ENCODE measurements at regions not wholly inside any gene's neighbourhood (a gene's known extent, or its start where the extent isn't known, plus 50 kb on each side); places are given as distances from the start of the nearest gene placed in this dataset.

- no peaks in the 10 kb centered on the region for H3K9me3 ChIP-seq (ENCODE audit: insufficient read depth, low read length, severe bottlenecking)
- H4K20me1 ChIP-seq (ENCODE audit: insufficient read depth, low read length), result no peaks in the 10 kb centered on the region
- H3K27ac ChIP-seq (ENCODE audit: low read length), result no peak overlapping the region
- H3K27me3 ChIP-seq (ENCODE audit: insufficient read depth, low read length, poor library complexity), result no peaks in the 10 kb centered on the region
- no peak overlapping the region for H3K4me3 ChIP-seq (ENCODE audit: low read depth in 1 of 2, low read length in 2 of 2)
- no peak overlapping the region for H3K4me2 ChIP-seq (ENCODE audit: insufficient read depth, low read length)
- no peak for TF ChIP-seq EZH2 (IDR thresholded peaks at IDR 0.05; ENCODE audit: borderline replicate concordance, low read depth, low read length, severe bottlenecking)
- no peak for TF ChIP-seq CTCF (IDR thresholded peaks at IDR 0.05; ENCODE audit: borderline replicate concordance, extremely low read depth, low read length, poor library complexity, severe bottlenecking)
- DNase-seq (no peak), ATAC-seq (ENCODE audit: insufficient read depth, low read depth) (no peak)
- H3K9ac ChIP-seq (ENCODE audit: low read depth, low read length), result no peak overlapping the region
- no peaks in the 10 kb centered on the region for H3K79me2 ChIP-seq (ENCODE audit: insufficient read depth, low read length)
- H3K36me3 ChIP-seq (ENCODE audit: insufficient read depth, low read length), result no peaks in the 10 kb centered on the region
- no peaks in the 10 kb centered on the region; the same call in 1 of the 2 replicates for H3K4me1 ChIP-seq (ENCODE audit: insufficient read depth, low read length)
- H2AFZ ChIP-seq (ENCODE audit: low read depth, low read length), result no peak overlapping the region
These were observed 348.3 kb upstream of the SOX11 start for GRCh38 chr2:5343785-5344335.

- DNase-seq (no peak), ATAC-seq (ENCODE audit: insufficient read depth, low read depth) (no peak)
- Histone ChIP-seq H3K36me3 (ENCODE audit: insufficient read depth, low read length) (no peaks in the 10 kb centered on the region), H3K9ac (ENCODE audit: low read depth, low read length) (no peak overlapping the region), H3K9me3 (ENCODE audit: insufficient read depth, low read length, severe bottlenecking) (no peaks in the 10 kb centered on the region), H3K4me3 (ENCODE audit: low read depth in 1 of 2, low read length in 2 of 2) (no peak overlapping the region), H3K27me3 (ENCODE audit: insufficient read depth, low read length, poor library complexity) (no peaks in the 10 kb centered on the region), H4K20me1 (ENCODE audit: insufficient read depth, low read length) (no peaks in the 10 kb centered on the region), H3K4me1 (ENCODE audit: insufficient read depth, low read length) (no peaks in the 10 kb centered on the region), H3K4me2 (ENCODE audit: insufficient read depth, low read length) (no peak overlapping the region), H3K79me2 (ENCODE audit: insufficient read depth, low read length) (no peaks in the 10 kb centered on the region), H3K27ac (ENCODE audit: low read length) (no peak overlapping the region), H2AFZ (ENCODE audit: low read depth, low read length) (no peak overlapping the region)
- TF ChIP-seq EZH2 (IDR thresholded peaks at IDR 0.05; ENCODE audit: borderline replicate concordance, low read depth, low read length, severe bottlenecking), result no peak
- no peak for TF ChIP-seq CTCF (IDR thresholded peaks at IDR 0.05; ENCODE audit: borderline replicate concordance, extremely low read depth, low read length, poor library complexity, severe bottlenecking)
These were observed 339.9 kb upstream of the SOX11 start for GRCh38 chr2:5352286-5352685.

- H3K4me1 ChIP-seq (ENCODE audit: insufficient read depth, low read length), result no peaks in the 10 kb centered on the region
- no peak for DNase-seq
- H3K9ac ChIP-seq (ENCODE audit: low read depth, low read length), result no peak overlapping the region
- no peak overlapping the region for H3K27ac ChIP-seq (ENCODE audit: low read length)
- no peaks in the 10 kb centered on the region for H3K27me3 ChIP-seq (ENCODE audit: insufficient read depth, low read length, poor library complexity)
- H3K36me3 ChIP-seq (ENCODE audit: insufficient read depth, low read length), result no peaks in the 10 kb centered on the region
- TF ChIP-seq CTCF (IDR thresholded peaks at IDR 0.05; ENCODE audit: borderline replicate concordance, extremely low read depth, low read length, poor library complexity, severe bottlenecking) (no peak), EZH2 (IDR thresholded peaks at IDR 0.05; ENCODE audit: borderline replicate concordance, low read depth, low read length, severe bottlenecking) (no peak)
- no peaks in the 10 kb centered on the region for H3K79me2 ChIP-seq (ENCODE audit: insufficient read depth, low read length)
- no peak overlapping the region for H3K4me2 ChIP-seq (ENCODE audit: insufficient read depth, low read length)
- no peak overlapping the region for H3K4me3 ChIP-seq (ENCODE audit: low read depth in 1 of 2, low read length in 2 of 2)
- H4K20me1 ChIP-seq (ENCODE audit: insufficient read depth, low read length), result no peaks in the 10 kb centered on the region
- no peak overlapping the region for H2AFZ ChIP-seq (ENCODE audit: low read depth, low read length)
- no peak for ATAC-seq (ENCODE audit: insufficient read depth, low read depth)
- no peaks in the 10 kb centered on the region for H3K9me3 ChIP-seq (ENCODE audit: insufficient read depth, low read length, severe bottlenecking)
These were observed 338.6 kb upstream of the SOX11 start for GRCh38 chr2:5353565-5353964.

GRCh38 chr2:5359397-5359796 lies 332.8 kb upstream of the SOX11 start:
- no peak for TF ChIP-seq EZH2 (IDR thresholded peaks at IDR 0.05; ENCODE audit: borderline replicate concordance, low read depth, low read length, severe bottlenecking)
- no peak for TF ChIP-seq CTCF (IDR thresholded peaks at IDR 0.05; ENCODE audit: borderline replicate concordance, extremely low read depth, low read length, poor library complexity, severe bottlenecking)
- Histone ChIP-seq H3K4me2 (ENCODE audit: insufficient read depth, low read length) (no peak overlapping the region), H3K4me1 (ENCODE audit: insufficient read depth, low read length) (no peaks in the 10 kb centered on the region), H4K20me1 (ENCODE audit: insufficient read depth, low read length) (no peaks in the 10 kb centered on the region), H3K79me2 (ENCODE audit: insufficient read depth, low read length) (no peaks in the 10 kb centered on the region), H3K36me3 (ENCODE audit: insufficient read depth, low read length) (no peaks in the 10 kb centered on the region), H3K27me3 (ENCODE audit: insufficient read depth, low read length, poor library complexity) (no peaks in the 10 kb centered on the region), H3K4me3 (ENCODE audit: low read depth in 1 of 2, low read length in 2 of 2) (no peak overlapping the region), H2AFZ (ENCODE audit: low read depth, low read length) (no peak overlapping the region), H3K9ac (ENCODE audit: low read depth, low read length) (no peak overlapping the region), H3K9me3 (ENCODE audit: insufficient read depth, low read length, severe bottlenecking) (no peaks in the 10 kb centered on the region), H3K27ac (ENCODE audit: low read length) (no peak overlapping the region)
- DNase-seq (no peak), ATAC-seq (ENCODE audit: insufficient read depth, low read depth) (no peak)

Data from DND-41 (cell line).